ENCODE measurements at regions not wholly inside any gene's neighbourhood (a gene's known extent, or its start where the extent isn't known, plus 50 kb on each side); places are given as distances from the start of the nearest gene placed in this dataset.

DNA sequence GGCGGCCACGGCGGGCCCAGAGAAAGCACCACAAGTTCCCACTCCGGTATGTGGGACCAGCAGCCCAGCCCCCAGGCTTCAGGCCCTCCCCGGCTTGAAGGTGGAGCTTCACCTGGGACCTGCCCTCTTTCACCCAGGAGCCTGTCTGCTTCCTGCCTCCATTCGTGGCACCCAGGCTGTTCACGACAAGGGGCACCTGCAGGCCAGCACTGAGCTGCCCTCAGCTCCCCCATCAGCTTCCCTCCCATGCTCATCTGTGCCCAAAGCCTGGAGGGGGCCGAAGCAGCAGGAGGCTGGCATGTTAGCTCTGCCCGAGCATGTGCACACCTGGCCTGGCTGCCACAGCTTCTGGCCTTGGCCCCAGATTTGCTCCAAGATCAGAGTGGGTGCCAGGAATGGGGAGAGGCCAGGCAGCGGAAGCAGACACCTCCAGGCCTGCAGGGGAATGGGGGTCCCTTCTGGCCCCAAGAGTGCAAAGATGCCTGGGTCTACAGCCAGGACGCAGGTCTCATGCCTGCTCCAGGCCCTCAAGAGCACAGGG lies 312.4 kb upstream of the SYT4 start:
- Mint-ChIP-seq H3K4me3 (no peak overlapping the region), H3K36me3 (no peaks in the 10 kb centered on the region), H3K27ac (no peak overlapping the region), H3K4me1 (no peaks in the 10 kb centered on the region), H3K27me3 (ENCODE audit: low read depth in 2 of 2) (no peaks in the 10 kb centered on the region), H3K9me3 (no peaks in the 10 kb centered on the region)
- H3K36me3 ChIP-seq (ENCODE audit: control insufficient read depth, insufficient read depth, low read length): no peaks in the 10 kb centered on the region
- no peaks in the 10 kb centered on the region for H3K9me3 ChIP-seq (ENCODE audit: control insufficient read depth, insufficient read depth, low read length)
- TF ChIP-seq, protein P1, sequence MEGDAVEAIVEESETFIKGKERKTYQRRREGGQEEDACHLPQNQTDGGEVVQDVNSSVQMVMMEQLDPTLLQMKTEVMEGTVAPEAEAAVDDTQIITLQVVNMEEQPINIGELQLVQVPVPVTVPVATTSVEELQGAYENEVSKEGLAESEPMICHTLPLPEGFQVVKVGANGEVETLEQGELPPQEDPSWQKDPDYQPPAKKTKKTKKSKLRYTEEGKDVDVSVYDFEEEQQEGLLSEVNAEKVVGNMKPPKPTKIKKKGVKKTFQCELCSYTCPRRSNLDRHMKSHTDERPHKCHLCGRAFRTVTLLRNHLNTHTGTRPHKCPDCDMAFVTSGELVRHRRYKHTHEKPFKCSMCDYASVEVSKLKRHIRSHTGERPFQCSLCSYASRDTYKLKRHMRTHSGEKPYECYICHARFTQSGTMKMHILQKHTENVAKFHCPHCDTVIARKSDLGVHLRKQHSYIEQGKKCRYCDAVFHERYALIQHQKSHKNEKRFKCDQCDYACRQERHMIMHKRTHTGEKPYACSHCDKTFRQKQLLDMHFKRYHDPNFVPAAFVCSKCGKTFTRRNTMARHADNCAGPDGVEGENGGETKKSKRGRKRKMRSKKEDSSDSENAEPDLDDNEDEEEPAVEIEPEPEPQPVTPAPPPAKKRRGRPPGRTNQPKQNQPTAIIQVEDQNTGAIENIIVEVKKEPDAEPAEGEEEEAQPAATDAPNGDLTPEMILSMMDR (IDR thresholded peaks at IDR 0.05): no peak
- H3K4me3 ChIP-seq (ENCODE audit: low read length): no peak overlapping the region
- intact Hi-C loops (cut with micrococcal nuclease): no loop called here
- DNase-seq (no peak), ATAC-seq (no peak)
- no peaks in the 10 kb centered on the region for H3K4me1 ChIP-seq (ENCODE audit: control insufficient read depth, insufficient read depth, low read length)
- no peaks in the 10 kb centered on the region for H3K27me3 ChIP-seq (ENCODE audit: control insufficient read depth, insufficient read depth, low read length)
- H3K27ac ChIP-seq (ENCODE audit: low read length): no peak overlapping the region
- 86% methylated on average over 11 of the region's 11 CpGs for WGBS (ENCODE audit: insufficient coverage)

DNA sequence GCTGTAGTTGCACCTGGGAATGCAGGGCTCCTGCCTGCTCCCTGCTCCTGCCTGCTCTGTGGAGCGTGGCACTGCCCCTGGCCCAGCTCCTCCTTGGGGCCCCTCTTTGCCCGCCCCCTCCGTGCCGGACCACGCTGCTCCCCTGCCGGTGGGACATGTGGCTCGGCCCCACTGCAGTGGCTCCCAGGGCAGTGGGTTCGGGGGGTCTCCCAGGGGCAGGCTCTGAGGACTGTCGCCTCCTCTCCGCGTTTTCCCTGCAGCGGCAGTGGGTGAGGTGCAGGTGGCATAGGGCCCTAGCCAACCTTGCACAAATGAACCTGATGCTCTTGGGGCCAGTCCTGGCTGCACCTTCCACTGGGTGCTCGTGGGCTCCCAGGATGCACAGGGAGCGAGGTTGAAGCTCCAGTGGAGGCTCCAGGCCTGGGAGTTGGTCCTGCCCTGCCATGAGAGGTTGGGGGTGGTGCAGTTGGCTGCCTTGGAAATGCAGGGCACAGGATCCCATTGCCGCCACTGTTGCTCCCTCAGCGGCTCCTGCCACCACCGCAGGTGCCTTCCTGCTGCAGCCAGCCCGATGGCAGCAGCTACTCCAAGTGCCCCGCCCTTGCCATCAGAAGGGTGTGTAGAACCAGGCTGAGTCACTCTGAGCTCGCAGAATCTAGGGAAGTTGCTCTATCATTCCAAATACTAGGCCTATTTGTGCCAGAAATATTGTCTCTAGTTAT lies 313.1 kb upstream of the SYT4 start:
- Histone ChIP-seq H3K27ac (ENCODE audit: low read length) (no peak overlapping the region), H3K4me1 (ENCODE audit: control insufficient read depth, insufficient read depth, low read length) (no peaks in the 10 kb centered on the region), H3K27me3 (ENCODE audit: control insufficient read depth, insufficient read depth, low read length) (no peaks in the 10 kb centered on the region), H3K36me3 (ENCODE audit: control insufficient read depth, insufficient read depth, low read length) (no peaks in the 10 kb centered on the region), H3K9me3 (ENCODE audit: control insufficient read depth, insufficient read depth, low read length) (no peaks in the 10 kb centered on the region), H3K4me3 (ENCODE audit: low read length) (no peak overlapping the region)
- DNase-seq (no peak), ATAC-seq (no peak)
- H3K27me3 Mint-ChIP-seq (ENCODE audit: low read depth in 2 of 2): no peaks in the 10 kb centered on the region
- no peaks in the 10 kb centered on the region for H3K36me3 Mint-ChIP-seq
- no peak overlapping the region for H3K27ac Mint-ChIP-seq
- TF ChIP-seq, protein P1 (IDR thresholded peaks at IDR 0.05): no peak
- no peak overlapping the region for H3K4me3 Mint-ChIP-seq
- intact Hi-C loops (cut with micrococcal nuclease): no loop called here
- H3K9me3 Mint-ChIP-seq: no peaks in the 10 kb centered on the region
- H3K4me1 Mint-ChIP-seq: no peaks in the 10 kb centered on the region
- WGBS (ENCODE audit: insufficient coverage): 85% methylated on average over 20 of the region's 20 CpGs

DNA sequence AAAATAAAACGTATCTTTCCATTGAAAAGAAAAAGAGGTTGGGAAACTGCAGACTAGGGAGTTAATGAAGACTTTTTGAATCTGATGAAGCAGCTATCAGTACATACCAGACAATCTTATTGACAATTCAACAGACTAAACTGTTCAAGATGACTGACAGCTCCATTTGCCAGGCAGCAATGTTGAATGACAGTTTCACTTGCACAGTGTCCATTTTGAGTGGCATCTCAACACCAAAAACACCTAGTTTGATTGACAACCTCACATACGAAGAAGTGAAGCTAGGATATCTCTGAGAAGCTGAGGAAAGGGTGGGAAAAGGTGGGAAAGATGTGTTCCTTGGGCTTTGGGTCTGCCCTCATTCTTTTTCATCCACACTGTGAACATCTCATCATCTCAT lies 315.0 kb upstream of the SYT4 start:
- TF ChIP-seq, protein P1 (IDR thresholded peaks at IDR 0.05): no peak
- WGBS (ENCODE audit: insufficient coverage): no CpG with 5 or more reads among the region's 2 CpGs
- H3K9me3 ChIP-seq (ENCODE audit: control insufficient read depth, insufficient read depth, low read length): no peaks in the 10 kb centered on the region
- no peak for DNase-seq
- H3K36me3 Mint-ChIP-seq: no peaks in the 10 kb centered on the region
- intact Hi-C loops (cut with micrococcal nuclease): no loop called here
- no peaks in the 10 kb centered on the region for H3K4me1 ChIP-seq (ENCODE audit: control insufficient read depth, insufficient read depth, low read length)
- ATAC-seq: no peak
- H3K27me3 Mint-ChIP-seq (ENCODE audit: low read depth in 2 of 2): no peaks in the 10 kb centered on the region
- no peaks in the 10 kb centered on the region for H3K4me1 Mint-ChIP-seq
- H3K27ac Mint-ChIP-seq: no peak overlapping the region
- H3K4me3 Mint-ChIP-seq: no peak overlapping the region
- H3K27ac ChIP-seq (ENCODE audit: low read length): no peak overlapping the region
- no peaks in the 10 kb centered on the region for H3K9me3 Mint-ChIP-seq
- no peak overlapping the region for H3K4me3 ChIP-seq (ENCODE audit: low read length)
- no peaks in the 10 kb centered on the region for H3K27me3 ChIP-seq (ENCODE audit: control insufficient read depth, insufficient read depth, low read length)
- no peaks in the 10 kb centered on the region for H3K36me3 ChIP-seq (ENCODE audit: control insufficient read depth, insufficient read depth, low read length)

Data from natural killer cell (primary cell).